ENCODE measurements at regions not wholly inside any gene's neighbourhood (a gene's known extent, or its start where the extent isn't known, plus 50 kb on each side); places are given as distances from the start of the nearest gene placed in this dataset.

DNA sequence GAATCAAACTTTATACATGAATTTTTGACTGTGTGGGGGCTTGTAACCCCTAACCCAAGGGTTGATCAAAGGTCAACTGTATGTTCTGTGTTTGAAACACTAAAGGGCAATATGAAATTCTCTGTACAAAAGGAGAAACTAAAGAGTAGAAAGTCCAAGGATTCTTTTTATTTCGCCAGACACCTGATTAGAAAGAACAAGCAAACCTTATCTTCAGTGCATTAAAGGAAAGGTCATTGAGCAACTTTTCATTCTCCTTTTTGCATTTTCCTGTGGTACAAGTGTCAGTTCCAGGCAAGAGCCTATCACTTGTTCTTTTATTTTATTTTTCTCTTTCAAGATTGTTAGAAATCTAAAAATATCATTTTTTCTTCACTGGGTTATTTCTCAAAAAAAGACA is 430.1 kb upstream of the EPHA3 start:
- Histone ChIP-seq H3K27ac (no peak overlapping the region), H3K27me3 (no peaks in the 10 kb centered on the region), H3K4me1 (no peaks in the 10 kb centered on the region), H3K4me3 (no peak overlapping the region), H3K9me3 (no peaks in the 10 kb centered on the region), H3K36me3 (no peaks in the 10 kb centered on the region)
- 59 to 82% methylated on average over 1 of the region's 1 CpG for WGBS, 2 donors
- no peak for DNase-seq
- TF ChIP-seq, protein P1, sequence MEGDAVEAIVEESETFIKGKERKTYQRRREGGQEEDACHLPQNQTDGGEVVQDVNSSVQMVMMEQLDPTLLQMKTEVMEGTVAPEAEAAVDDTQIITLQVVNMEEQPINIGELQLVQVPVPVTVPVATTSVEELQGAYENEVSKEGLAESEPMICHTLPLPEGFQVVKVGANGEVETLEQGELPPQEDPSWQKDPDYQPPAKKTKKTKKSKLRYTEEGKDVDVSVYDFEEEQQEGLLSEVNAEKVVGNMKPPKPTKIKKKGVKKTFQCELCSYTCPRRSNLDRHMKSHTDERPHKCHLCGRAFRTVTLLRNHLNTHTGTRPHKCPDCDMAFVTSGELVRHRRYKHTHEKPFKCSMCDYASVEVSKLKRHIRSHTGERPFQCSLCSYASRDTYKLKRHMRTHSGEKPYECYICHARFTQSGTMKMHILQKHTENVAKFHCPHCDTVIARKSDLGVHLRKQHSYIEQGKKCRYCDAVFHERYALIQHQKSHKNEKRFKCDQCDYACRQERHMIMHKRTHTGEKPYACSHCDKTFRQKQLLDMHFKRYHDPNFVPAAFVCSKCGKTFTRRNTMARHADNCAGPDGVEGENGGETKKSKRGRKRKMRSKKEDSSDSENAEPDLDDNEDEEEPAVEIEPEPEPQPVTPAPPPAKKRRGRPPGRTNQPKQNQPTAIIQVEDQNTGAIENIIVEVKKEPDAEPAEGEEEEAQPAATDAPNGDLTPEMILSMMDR (IDR thresholded peaks at IDR 0.05), result no peak
- TF ChIP-seq POLR2AphosphoS5 (IDR thresholded peaks at IDR 0.05) (no peak), EP300 (IDR thresholded peaks at IDR 0.05) (no peak), POLR2A (IDR thresholded peaks at IDR 0.05) (no peak)
- ATAC-seq (ENCODE audit: low FRiP score in 2 of 2), result no peak

DNA sequence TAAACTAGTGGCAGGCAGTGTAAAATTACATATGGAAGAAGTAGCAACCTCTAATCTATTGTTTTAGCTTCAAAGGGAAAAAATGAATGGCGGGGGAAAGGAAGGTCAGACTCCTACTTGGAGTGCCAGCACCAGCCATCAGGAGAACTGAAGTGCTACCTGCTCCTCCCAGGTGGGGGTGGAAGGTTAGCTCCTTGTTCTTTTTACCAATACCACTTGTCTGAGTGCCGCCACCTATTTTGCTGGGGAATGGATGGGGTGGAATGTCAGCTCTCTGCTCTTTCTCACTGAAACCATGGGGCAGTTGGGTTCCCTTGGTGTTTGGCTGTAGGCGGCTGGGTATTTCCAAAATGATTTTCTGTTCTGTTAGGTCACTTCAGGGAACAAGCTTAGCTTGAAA is 428.7 kb upstream of the EPHA3 start:
- Histone ChIP-seq H3K4me3 (no peak overlapping the region), H3K27ac (no peak overlapping the region), H3K9me3 (no peaks in the 10 kb centered on the region), H3K4me1 (no peaks in the 10 kb centered on the region), H3K36me3 (no peaks in the 10 kb centered on the region), H3K27me3 (no peaks in the 10 kb centered on the region)
- ATAC-seq (ENCODE audit: low FRiP score in 2 of 2) (no peak), DNase-seq (no peak)
- 92 to 96% methylated on average over 3 of the region's 3 CpGs for WGBS, 2 donors
- no peak for TF ChIP-seq POLR2AphosphoS5 (IDR thresholded peaks at IDR 0.05)
- no peak for TF ChIP-seq POLR2A (IDR thresholded peaks at IDR 0.05)
- TF ChIP-seq, protein P1 (IDR thresholded peaks at IDR 0.05), result no peak
- TF ChIP-seq EP300 (IDR thresholded peaks at IDR 0.05), result no peak

DNA sequence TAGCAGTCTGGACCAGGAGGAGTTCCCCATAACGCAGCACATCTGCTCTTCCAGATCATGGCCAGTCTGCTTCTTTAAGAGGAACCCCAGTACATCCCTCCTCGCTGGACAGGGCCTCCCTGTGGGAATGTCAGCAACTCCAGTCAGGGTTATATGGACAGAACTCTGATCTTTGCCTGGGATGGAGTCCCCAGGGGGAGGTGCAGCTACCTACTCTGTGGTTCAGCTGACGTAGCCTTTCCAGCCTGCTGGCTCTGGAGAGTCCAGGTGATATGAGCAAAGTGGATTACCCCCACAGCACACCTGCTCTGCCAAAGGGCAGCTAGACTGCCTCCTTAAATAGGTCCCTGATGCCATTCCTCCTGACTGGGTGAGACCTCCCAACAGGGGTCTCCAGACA is 417.1 kb upstream of the EPHA3 start:
- Histone ChIP-seq H3K4me1 (no peaks in the 10 kb centered on the region), H3K9me3 (peaks cover 0 to 6% (median 0%) of the 10 kb centered on the region in 4 donors), H3K27ac (no peak overlapping the region), H3K4me3 (no peak overlapping the region), H3K27me3 (no peaks in the 10 kb centered on the region), H3K36me3 (no peaks in the 10 kb centered on the region)
- TF ChIP-seq, protein P1 (IDR thresholded peaks at IDR 0.05), result no peak
- no peak for TF ChIP-seq EP300 (IDR thresholded peaks at IDR 0.05)
- no peak for TF ChIP-seq POLR2A (IDR thresholded peaks at IDR 0.05)
- no peak for TF ChIP-seq POLR2AphosphoS5 (IDR thresholded peaks at IDR 0.05)
- 84 to 100% methylated on average over 1 to 3 of the region's 3 CpGs for WGBS, 2 donors
- DNase-seq (no peak), ATAC-seq (ENCODE audit: low FRiP score in 2 of 2) (no peak)

DNA sequence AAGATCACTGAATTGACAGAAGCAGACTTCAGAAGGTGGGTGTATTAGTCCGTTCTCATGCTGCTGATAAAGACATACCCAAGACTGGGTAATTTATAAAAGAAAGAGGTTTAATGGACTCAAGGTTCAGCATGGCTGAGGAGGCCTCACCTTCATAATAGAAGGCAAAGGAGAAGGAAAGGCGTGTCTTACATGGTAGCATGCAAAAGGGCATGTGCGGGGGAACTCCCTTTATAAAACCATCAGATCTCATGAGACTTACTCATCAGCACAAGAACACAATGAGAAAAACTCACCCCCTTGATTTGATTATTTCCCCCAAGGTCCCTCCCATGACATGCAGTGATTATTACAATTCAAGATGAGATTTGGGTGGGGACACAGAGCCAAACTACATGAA is 416.3 kb upstream of the EPHA3 start:
- Histone ChIP-seq H3K36me3 (no peaks in the 10 kb centered on the region), H3K4me1 (no peaks in the 10 kb centered on the region), H3K27me3 (no peaks in the 10 kb centered on the region), H3K27ac (no peak overlapping the region), H3K4me3 (no peak overlapping the region), H3K9me3 (peaks cover 0 to 6% (median 0%) of the 10 kb centered on the region in 4 donors)
- ATAC-seq (ENCODE audit: low FRiP score in 2 of 2) (no peak), DNase-seq (no peak)
- WGBS, 2 donors, result 92 to 93% methylated on average over 3 of the region's 3 CpGs
- TF ChIP-seq EP300 (IDR thresholded peaks at IDR 0.05) (no peak), POLR2AphosphoS5 (IDR thresholded peaks at IDR 0.05) (no peak), POLR2A (IDR thresholded peaks at IDR 0.05) (no peak)
- TF ChIP-seq, protein P1 (IDR thresholded peaks at IDR 0.05), result no peak

DNA sequence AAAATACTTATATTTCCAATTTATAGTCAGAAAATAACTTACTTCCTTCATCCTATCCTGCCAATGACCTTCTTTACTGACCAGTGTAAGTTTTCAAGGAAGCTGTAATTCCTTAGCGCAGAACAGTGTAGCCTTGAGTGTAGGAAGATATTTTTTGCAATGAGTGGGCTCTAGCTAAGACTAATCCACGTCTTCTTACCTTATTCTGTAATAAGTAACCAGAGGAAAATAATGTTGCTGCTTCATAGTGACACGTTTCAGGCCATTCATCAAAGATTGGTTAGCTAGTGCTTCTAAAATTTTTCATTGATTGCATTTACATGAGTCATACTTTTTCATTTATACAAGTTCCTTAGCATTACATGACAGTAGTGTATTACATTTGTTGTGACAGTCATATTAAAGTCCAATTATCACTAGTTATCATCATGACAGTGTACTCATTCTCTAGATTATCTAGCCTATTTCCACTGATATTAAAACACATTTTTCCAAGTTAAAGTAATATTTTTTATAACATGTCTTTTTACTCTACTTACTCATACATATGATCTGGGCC is 403.8 kb upstream of the EPHA3 start:
- Histone ChIP-seq H3K4me1 (no peaks in the 10 kb centered on the region), H3K27ac (no peak overlapping the region), H3K9me3 (no peaks in the 10 kb centered on the region), H3K36me3 (no peaks in the 10 kb centered on the region), H3K27me3 (no peaks in the 10 kb centered on the region), H3K4me3 (no peak overlapping the region)
- TF ChIP-seq EP300 (IDR thresholded peaks at IDR 0.05) (no peak), POLR2A (IDR thresholded peaks at IDR 0.05) (no peak), POLR2AphosphoS5 (IDR thresholded peaks at IDR 0.05) (no peak)
- TF ChIP-seq, protein P1 (IDR thresholded peaks at IDR 0.05), result no peak
- DNase-seq (no peak), ATAC-seq (ENCODE audit: low FRiP score in 2 of 2) (no peak)
- 65 to 68% methylated on average over 3 of the region's 3 CpGs for WGBS, 2 donors

All from upper lobe of left lung (tissue), 6 donors.